MCF 10A (cell line): ENCODE measurements at regions not wholly inside any gene's neighbourhood (a gene's known extent, or its start where the extent isn't known, plus 50 kb on each side); places are given as distances from the start of the nearest gene placed in this dataset.
"Not testable (repeated sequence)": the region's sequence is repeated elsewhere in the genome, so short reads cannot be mapped to it uniquely, and the experiment has no call there.

Source experiments
- BruUV-seq: library from RNA; stranded (reverse); fragments of 400-500 nt; replicated peaks from 2 replicates; lab custom pipeline; 2021; lab: Mats Ljungman, UMichigan
- CTCF ChIA-PET: fragments of 300-600 bp; sonication (Branson Sonifier 250); formaldehyde crosslinking; extraction: SDS; loops from one replicate; lab custom pipeline; 2021; ENCODE audit warnings: antibody characterized with exemption, inconsistent platforms; lab: Yijun Ruan, JAX
- POLR2A ChIA-PET: fragments of 300-600, 350-650 bp; sonication (Branson Sonifier 250); formaldehyde crosslinking; extraction: SDS; loops from one replicate; lab custom pipeline; 2020; ENCODE audit warnings: antibody characterized with exemption, inconsistent platforms; lab: Yijun Ruan, JAX
- DNase-seq: peaks from one replicate; pipeline ENCODE4 v3.0.0-alpha.2; 2018; ENCODE audit not compliant: unreplicated experiment
- H3K27ac Mint-ChIP-seq: one replicate; pipeline ENCODE4 v1.8.0; 2022; ENCODE audit warnings: mild to moderate bottlenecking, low read depth, mixed read lengths; ENCODE audit not compliant: unreplicated experiment
- H3K27me3 Mint-ChIP-seq: one replicate; pipeline ENCODE4 v1.8.0; 2022; ENCODE audit warnings: mixed read lengths; ENCODE audit not compliant: insufficient read depth, unreplicated experiment
- H3K36me3 Mint-ChIP-seq: one replicate; pipeline ENCODE4 v1.8.0; 2022; ENCODE audit warnings: mild to moderate bottlenecking, moderate library complexity, mixed read lengths; ENCODE audit not compliant: insufficient read depth, unreplicated experiment
- H3K4me1 Mint-ChIP-seq: one replicate; pipeline ENCODE4 v1.8.0; 2022; ENCODE audit warnings: mixed read lengths; ENCODE audit not compliant: insufficient read depth, unreplicated experiment
- H3K4me3 Mint-ChIP-seq: one replicate; pipeline ENCODE4 v1.8.0; 2022; ENCODE audit warnings: mild to moderate bottlenecking, moderate library complexity, mixed read lengths; ENCODE audit not compliant: unreplicated experiment
- H3K9me3 Mint-ChIP-seq: one replicate; pipeline ENCODE4 v1.8.0; 2022; ENCODE audit warnings: mixed read lengths; ENCODE audit not compliant: unreplicated experiment
- intact Hi-C: fragments of 100-400 bp; cut with micrococcal nuclease; formaldehyde crosslinking; loops from 2 replicates; pipeline ENCODE4 v1.14.1; 2022
- TF ChIP-seq, protein P1 (sequence below): fragments of 200-600 bp; IDR thresholded peaks from one replicate; pipeline ENCODE4 v1.8.0; 2022; ENCODE audit warnings: antibody characterized with exemption, mild to moderate bottlenecking; ENCODE audit not compliant: unreplicated experiment

DNA sequence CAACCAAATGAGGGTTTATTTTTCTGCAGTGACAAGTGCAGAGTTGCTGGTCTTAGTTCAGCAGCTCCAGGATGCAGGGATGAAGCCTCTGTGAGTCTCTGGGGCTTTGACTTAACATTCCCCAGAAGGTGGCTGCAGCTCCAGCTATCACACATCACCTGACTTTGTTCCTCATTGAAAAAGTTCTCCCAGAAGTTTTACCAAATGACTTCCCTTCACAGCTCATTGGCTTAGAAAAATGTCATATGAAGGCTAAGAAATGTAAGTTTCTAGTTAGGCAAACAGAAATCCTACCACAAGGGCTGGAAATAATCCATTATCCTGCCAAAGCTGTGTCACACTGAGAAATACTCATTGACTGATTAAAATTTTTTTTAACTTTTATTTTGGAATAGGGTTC is 184.9 kb downstream of the MINAR1 start:
- ChIA-PET POLR2A (no interaction called here), CTCF (interaction anchor here (0.6 kb wide), 1 partner anchor 12 kb away, joined by 3 read pairs; no protein-coding TSS in a partner anchor)
- H3K4me3 Mint-ChIP-seq = no peak overlapping the region
- H3K27me3 Mint-ChIP-seq = peaks cover 35% of the 10 kb centered on the region
- BruUV-seq = no TSS peak
- no peak for DNase-seq
- H3K36me3 Mint-ChIP-seq = no peaks in the 10 kb centered on the region
- TF ChIP-seq, protein P1, sequence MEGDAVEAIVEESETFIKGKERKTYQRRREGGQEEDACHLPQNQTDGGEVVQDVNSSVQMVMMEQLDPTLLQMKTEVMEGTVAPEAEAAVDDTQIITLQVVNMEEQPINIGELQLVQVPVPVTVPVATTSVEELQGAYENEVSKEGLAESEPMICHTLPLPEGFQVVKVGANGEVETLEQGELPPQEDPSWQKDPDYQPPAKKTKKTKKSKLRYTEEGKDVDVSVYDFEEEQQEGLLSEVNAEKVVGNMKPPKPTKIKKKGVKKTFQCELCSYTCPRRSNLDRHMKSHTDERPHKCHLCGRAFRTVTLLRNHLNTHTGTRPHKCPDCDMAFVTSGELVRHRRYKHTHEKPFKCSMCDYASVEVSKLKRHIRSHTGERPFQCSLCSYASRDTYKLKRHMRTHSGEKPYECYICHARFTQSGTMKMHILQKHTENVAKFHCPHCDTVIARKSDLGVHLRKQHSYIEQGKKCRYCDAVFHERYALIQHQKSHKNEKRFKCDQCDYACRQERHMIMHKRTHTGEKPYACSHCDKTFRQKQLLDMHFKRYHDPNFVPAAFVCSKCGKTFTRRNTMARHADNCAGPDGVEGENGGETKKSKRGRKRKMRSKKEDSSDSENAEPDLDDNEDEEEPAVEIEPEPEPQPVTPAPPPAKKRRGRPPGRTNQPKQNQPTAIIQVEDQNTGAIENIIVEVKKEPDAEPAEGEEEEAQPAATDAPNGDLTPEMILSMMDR = no peak
- H3K9me3 Mint-ChIP-seq = no peaks in the 10 kb centered on the region
- intact Hi-C loops = no loop called here
- H3K4me1 Mint-ChIP-seq = no peaks in the 10 kb centered on the region
- no peak overlapping the region for H3K27ac Mint-ChIP-seq

DNA sequence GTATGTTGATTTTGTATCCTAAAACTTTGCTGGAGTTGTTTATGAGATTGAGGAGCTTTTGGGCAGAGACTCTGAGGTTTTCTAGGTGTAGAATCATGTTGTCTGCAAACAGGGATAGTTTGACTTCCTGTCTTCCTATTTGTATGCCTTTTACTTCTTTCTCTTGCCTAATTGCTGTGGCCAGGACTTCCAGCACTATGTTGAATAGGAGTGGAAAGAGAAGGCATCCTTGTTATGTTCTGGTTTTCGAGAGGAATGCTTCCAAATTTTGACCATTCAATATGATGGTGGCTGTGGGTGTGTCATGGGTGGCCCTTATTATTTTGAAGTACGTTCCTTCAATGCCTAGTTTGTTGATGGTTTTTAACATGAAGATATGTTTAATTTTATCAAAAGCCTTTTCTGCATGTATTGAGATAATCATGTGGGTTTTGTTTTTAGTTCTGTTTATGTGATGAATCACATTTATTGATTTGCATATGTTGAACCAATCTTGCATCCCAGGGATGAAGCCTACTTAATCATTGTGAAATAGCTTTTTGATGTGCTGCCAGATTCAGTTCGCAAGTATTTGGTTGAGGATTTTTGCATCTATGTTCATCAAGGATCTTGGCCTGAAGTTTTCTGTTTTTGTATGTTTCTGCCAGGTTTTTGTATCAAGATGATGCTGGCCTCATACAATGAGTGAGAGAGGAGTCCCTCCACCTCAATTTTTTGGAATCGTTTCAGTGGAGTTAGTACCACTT is 188.1 kb downstream of the MINAR1 start:
- no peaks in the 10 kb centered on the region for H3K4me1 Mint-ChIP-seq
- H3K9me3 Mint-ChIP-seq = no peaks in the 10 kb centered on the region
- H3K36me3 Mint-ChIP-seq = no peaks in the 10 kb centered on the region
- H3K4me3 Mint-ChIP-seq = no peak overlapping the region
- ChIA-PET CTCF (interaction anchor here (0.6 to 0.8 kb wide), 2 partner anchors 9 to 280 kb away, joined by 3 read pairs; no protein-coding TSS in a partner anchor), POLR2A (no interaction called here)
- no TSS peak for BruUV-seq
- H3K27ac Mint-ChIP-seq = no peak overlapping the region
- DNase-seq = peak; percentile 17
- intact Hi-C loops = no loop called here
- H3K27me3 Mint-ChIP-seq = peaks cover 52% of the 10 kb centered on the region
- TF ChIP-seq, protein P1 = no peak

DNA sequence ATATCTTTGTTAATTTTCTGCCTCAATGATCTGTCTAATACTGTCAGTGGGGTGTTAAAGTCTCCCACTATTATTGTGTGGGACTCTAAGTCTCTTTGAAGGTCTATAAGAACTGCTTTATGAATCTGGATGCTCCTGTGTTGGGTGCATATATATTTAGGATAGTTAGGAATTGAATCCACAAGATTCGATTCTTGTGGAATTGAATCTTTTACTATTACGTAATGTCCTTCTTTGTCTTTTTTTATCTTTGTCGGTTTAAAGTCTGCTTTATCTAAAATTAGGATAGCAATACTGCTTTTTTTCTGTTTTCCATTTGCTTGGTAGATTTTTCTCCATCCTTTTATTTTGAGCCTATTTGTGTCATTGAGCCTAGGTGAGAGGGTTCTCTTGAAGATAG is 189.7 kb downstream of the MINAR1 start:
- H3K36me3 Mint-ChIP-seq, H3K4me3 Mint-ChIP-seq, H3K4me1 Mint-ChIP-seq, intact Hi-C loops, BruUV-seq, H3K9me3 Mint-ChIP-seq, POLR2A ChIA-PET, DNase-seq, H3K27ac Mint-ChIP-seq: not testable (repeated sequence)
- CTCF ChIA-PET = interaction anchor here (0.7 kb wide), 1 partner anchor 12 kb away, joined by 4 read pairs; no protein-coding TSS in a partner anchor
- peaks cover 60% of the 10 kb centered on the region for H3K27me3 Mint-ChIP-seq

DNA sequence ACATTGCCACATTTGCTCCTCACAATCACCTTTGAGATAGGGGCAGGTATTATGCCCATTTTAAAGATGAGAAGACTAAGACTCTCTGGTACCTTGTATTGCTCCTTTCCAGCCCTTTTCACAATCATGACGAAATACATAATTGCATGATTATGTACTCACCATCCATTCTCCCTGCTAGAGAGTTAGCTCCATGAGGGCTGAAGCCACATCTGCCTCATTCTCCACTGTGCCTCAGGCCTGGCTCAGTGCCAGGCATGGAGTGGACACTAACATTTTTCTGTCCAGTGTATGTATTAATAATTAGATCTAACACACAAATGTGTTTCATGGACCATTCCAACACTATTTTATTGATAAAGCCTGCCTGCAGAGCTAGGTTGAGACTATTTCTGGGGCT is 191.4 kb downstream of the MINAR1 start:
- H3K4me1 Mint-ChIP-seq = no peaks in the 10 kb centered on the region
- no peak overlapping the region for H3K4me3 Mint-ChIP-seq
- no peaks in the 10 kb centered on the region for H3K36me3 Mint-ChIP-seq
- TF ChIP-seq, protein P1 = no peak
- no peak overlapping the region for H3K27ac Mint-ChIP-seq
- BruUV-seq = no TSS peak
- ChIA-PET CTCF (interaction anchor here (0.9 to 1.1 kb wide), 2 partner anchors 15 to 30 kb away, joined by 3 read pairs; no protein-coding TSS in a partner anchor), POLR2A (no interaction called here)
- peaks cover 68% of the 10 kb centered on the region for H3K27me3 Mint-ChIP-seq
- intact Hi-C loops = no loop called here
- no peak for DNase-seq
- no peaks in the 10 kb centered on the region for H3K9me3 Mint-ChIP-seq
